SK-N-SH treated with all-trans-retinoic acid at 6 μM for 48 hours (cell line): ENCODE measurements at regions not wholly inside any gene's neighbourhood (a gene's known extent, or its start where the extent isn't known, plus 50 kb on each side); places are given as distances from the start of the nearest gene placed in this dataset.

Experiments
- ATAC-seq: fragments of 200-7000 bp; cut with Tn5 transposase; 3 replicates; pipeline ENCODE4 v1.9.1; 2020; ENCODE audit warnings: mild to moderate bottlenecking, moderate library complexity
- ARNTL ChIP-seq: fragments of 450-650 bp; formaldehyde crosslinking; IDR thresholded peaks from 2 replicates; pipeline ENCODE4 v1.5.0; 2020; ENCODE audit warnings: low read depth, mild to moderate bottlenecking, moderate library complexity, borderline replicate concordance
- CSDC2 ChIP-seq: fragments of 250-450 bp; sonication (Bioruptor Pico); IDR thresholded peaks from 2 replicates; pipeline ENCODE4 v1.5.0; 2020; ENCODE audit warnings: mild to moderate bottlenecking, moderate library complexity
- ESRRG ChIP-seq: fragments of 250-450 bp; sonication (Bioruptor Pico); IDR thresholded peaks from 2 replicates; pipeline ENCODE4 v1.6.1; 2021; ENCODE audit warnings: mild to moderate bottlenecking
- GLIS3 ChIP-seq: fragments of 250-450 bp; sonication (Bioruptor Pico); IDR thresholded peaks from 2 replicates; pipeline ENCODE4 v1.5.0; 2020; ENCODE audit warnings: mild to moderate bottlenecking, moderate library complexity
- OSR1 ChIP-seq: fragments of 250-450 bp; sonication (Bioruptor Pico); IDR thresholded peaks from 2 replicates; pipeline ENCODE4 v1.8.0; 2022; ENCODE audit warnings: moderate library complexity, mild to moderate bottlenecking, inconsistent platforms
- PPARA ChIP-seq: fragments of 250-450 bp; sonication (Bioruptor Pico); IDR thresholded peaks from 2 replicates; pipeline ENCODE4 v1.5.0; 2020; ENCODE audit warnings: mild to moderate bottlenecking, borderline replicate concordance
- SNAI2 ChIP-seq: fragments of 250-450 bp; sonication (Bioruptor Pico); IDR thresholded peaks from 2 replicates; pipeline ENCODE4 v1.5.0; 2020; ENCODE audit warnings: mild to moderate bottlenecking, moderate library complexity
- TCF4 ChIP-seq: fragments of 250-450 bp; sonication (Bioruptor Pico); IDR thresholded peaks from 2 replicates; pipeline ENCODE4 v1.8.0; 2021; ENCODE audit warnings: mild to moderate bottlenecking, moderate library complexity, borderline replicate concordance
- TOX ChIP-seq: fragments of 250-450 bp; sonication (Bioruptor Pico); IDR thresholded peaks from 2 replicates; pipeline ENCODE4 v1.8.0; 2021; ENCODE audit warnings: mild to moderate bottlenecking, moderate library complexity, borderline replicate concordance
- ZC3H10 ChIP-seq: fragments of 250-450 bp; sonication (Bioruptor Pico); IDR thresholded peaks from 2 replicates; pipeline ENCODE4 v1.5.1; 2021; ENCODE audit warnings: mild to moderate bottlenecking, moderate library complexity
- ZFP3 ChIP-seq: fragments of 250-450 bp; sonication (Bioruptor Pico); IDR thresholded peaks from 2 replicates; pipeline ENCODE4 v1.5.0; 2020; ENCODE audit warnings: mild to moderate bottlenecking, moderate library complexity
- ZFP30 ChIP-seq: fragments of 450-650 bp; formaldehyde crosslinking; IDR thresholded peaks from 2 replicates; pipeline ENCODE4 v1.5.0; 2022; ENCODE audit warnings: mild to moderate bottlenecking, moderate library complexity
- ZNF565 ChIP-seq: fragments of 450-650 bp; formaldehyde crosslinking; conservative IDR thresholded peaks from 2 replicates; pipeline ENCODE4 v1.5.0; 2020; ENCODE audit warnings: low read depth, mild to moderate bottlenecking, moderate library complexity
- ZNF70 ChIP-seq: fragments of 450-650 bp; formaldehyde crosslinking; IDR thresholded peaks from 2 replicates; pipeline ENCODE4 v1.5.0; 2020; ENCODE audit warnings: mild to moderate bottlenecking, moderate library complexity
- ZNF8 ChIP-seq: fragments of 450-650 bp; formaldehyde crosslinking; IDR thresholded peaks from 2 replicates; pipeline ENCODE4 v1.5.0; 2020; ENCODE audit warnings: mild to moderate bottlenecking, moderate library complexity
- TF ChIP-seq, protein P1 (sequence below): fragments of 250-450 bp; sonication (Bioruptor Pico); IDR thresholded peaks from 2 replicates; pipeline ENCODE4 v1.5.1; 2021; ENCODE audit warnings: mild to moderate bottlenecking, moderate library complexity
- TF ChIP-seq, protein P2 (sequence below): fragments of 250-450 bp; sonication (Bioruptor Pico); IDR thresholded peaks from 2 replicates; pipeline ENCODE4 v1.5.0; 2020; ENCODE audit warnings: mild to moderate bottlenecking, moderate library complexity
- TF ChIP-seq, protein P3 (sequence below): fragments of 250-450 bp; sonication (Bioruptor Pico); IDR thresholded peaks from 2 replicates; pipeline ENCODE4 v1.8.0; 2021; ENCODE audit warnings: low read depth, mild to moderate bottlenecking, moderate library complexity, borderline replicate concordance
- TF ChIP-seq, protein P4 (sequence below): fragments of 250-450 bp; sonication (Bioruptor Pico); IDR thresholded peaks from 2 replicates; pipeline ENCODE4 v1.8.0; 2020; ENCODE audit warnings: mild to moderate bottlenecking, moderate library complexity, borderline replicate concordance
- TF ChIP-seq, protein P5 (sequence below): fragments of 250-450 bp; sonication (Bioruptor Pico); IDR thresholded peaks from 2 replicates; pipeline ENCODE4 v1.5.1; 2020; ENCODE audit warnings: low read depth, mild to moderate bottlenecking, moderate library complexity

DNA sequence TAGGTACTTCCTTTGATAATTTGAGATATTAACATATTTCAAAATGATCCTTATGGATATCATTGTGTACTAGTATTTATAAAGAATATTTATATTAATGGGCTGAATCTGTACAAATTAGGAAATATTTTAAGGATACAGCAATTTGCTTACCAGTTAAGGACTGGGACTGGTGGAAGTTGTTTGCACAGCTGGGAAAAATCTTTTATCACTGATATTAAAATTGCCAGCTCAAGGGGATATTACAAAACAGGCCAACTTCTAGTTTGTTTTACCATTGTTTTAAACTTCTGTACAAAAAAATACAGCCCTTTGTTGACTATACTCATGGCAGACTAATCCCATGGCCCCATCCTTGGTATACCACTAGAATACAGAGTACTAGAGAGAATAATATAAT, 133.2 kb upstream of the DDHD1 start:
- no peak for TF ChIP-seq ZFP30 (CRISPR knock-in tag)
- no peak for TF ChIP-seq ZC3H10 (CRISPR knock-in tag)
- TF ChIP-seq, protein P1, sequence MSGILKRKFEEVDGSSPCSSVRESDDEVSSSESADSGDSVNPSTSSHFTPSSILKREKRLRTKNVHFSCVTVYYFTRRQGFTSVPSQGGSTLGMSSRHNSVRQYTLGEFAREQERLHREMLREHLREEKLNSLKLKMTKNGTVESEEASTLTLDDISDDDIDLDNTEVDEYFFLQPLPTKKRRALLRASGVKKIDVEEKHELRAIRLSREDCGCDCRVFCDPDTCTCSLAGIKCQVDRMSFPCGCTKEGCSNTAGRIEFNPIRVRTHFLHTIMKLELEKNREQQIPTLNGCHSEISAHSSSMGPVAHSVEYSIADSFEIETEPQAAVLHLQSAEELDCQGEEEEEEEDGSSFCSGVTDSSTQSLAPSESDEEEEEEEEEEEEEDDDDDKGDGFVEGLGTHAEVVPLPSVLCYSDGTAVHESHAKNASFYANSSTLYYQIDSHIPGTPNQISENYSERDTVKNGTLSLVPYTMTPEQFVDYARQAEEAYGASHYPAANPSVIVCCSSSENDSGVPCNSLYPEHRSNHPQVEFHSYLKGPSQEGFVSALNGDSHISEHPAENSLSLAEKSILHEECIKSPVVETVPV (CRISPR knock-in tag) = no peak
- TF ChIP-seq ZNF8 (CRISPR knock-in tag) = no peak
- no peak for TF ChIP-seq ZFP3 (CRISPR knock-in tag)
- TF ChIP-seq ARNTL (CRISPR knock-in tag) = no peak
- TF ChIP-seq ESRRG (CRISPR knock-in tag) = no peak
- no peak for TF ChIP-seq GLIS3 (CRISPR knock-in tag)
- no peak for TF ChIP-seq TOX (CRISPR knock-in tag)
- ATAC-seq = no peak

DNA sequence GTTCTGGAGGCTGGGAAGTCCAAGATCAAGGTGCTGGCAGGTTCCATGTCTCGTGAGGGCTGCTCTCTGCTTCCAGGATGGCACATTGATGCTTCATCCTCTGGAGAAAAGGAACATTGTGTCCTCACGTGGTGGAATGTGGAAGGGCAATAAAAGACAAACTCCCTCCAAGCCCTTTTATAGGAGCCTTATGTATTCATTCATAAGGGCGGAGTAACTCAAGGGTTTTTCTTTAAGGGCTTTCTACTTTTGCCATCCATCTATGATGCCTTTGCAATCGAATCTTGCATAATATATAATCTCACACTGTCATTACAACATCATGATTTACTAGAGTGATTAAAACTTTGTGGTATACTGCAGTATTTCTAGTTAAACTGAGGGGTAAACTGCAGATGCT, 132.7 kb upstream of the DDHD1 start:
- no peak for ATAC-seq
- TF ChIP-seq GLIS3 (CRISPR knock-in tag) (no peak), ZFP3 (CRISPR knock-in tag) (no peak), SNAI2 (CRISPR knock-in tag) (no peak), TOX (CRISPR knock-in tag) (no peak), TCF4 (no peak), CSDC2 (CRISPR knock-in tag) (no peak), PPARA (CRISPR knock-in tag) (no peak), ZNF70 (CRISPR knock-in tag) (no peak), OSR1 (CRISPR knock-in tag) (no peak), ZFP30 (CRISPR knock-in tag) (no peak), ARNTL (CRISPR knock-in tag) (no peak)
- TF ChIP-seq, protein P2, sequence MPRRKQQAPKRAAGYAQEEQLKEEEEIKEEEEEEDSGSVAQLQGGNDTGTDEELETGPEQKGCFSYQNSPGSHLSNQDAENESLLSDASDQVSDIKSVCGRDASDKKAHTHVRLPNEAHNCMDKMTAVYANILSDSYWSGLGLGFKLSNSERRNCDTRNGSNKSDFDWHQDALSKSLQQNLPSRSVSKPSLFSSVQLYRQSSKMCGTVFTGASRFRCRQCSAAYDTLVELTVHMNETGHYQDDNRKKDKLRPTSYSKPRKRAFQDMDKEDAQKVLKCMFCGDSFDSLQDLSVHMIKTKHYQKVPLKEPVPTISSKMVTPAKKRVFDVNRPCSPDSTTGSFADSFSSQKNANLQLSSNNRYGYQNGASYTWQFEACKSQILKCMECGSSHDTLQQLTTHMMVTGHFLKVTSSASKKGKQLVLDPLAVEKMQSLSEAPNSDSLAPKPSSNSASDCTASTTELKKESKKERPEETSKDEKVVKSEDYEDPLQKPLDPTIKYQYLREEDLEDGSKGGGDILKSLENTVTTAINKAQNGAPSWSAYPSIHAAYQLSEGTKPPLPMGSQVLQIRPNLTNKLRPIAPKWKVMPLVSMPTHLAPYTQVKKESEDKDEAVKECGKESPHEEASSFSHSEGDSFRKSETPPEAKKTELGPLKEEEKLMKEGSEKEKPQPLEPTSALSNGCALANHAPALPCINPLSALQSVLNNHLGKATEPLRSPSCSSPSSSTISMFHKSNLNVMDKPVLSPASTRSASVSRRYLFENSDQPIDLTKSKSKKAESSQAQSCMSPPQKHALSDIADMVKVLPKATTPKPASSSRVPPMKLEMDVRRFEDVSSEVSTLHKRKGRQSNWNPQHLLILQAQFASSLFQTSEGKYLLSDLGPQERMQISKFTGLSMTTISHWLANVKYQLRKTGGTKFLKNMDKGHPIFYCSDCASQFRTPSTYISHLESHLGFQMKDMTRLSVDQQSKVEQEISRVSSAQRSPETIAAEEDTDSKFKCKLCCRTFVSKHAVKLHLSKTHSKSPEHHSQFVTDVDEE (CRISPR knock-in tag) = no peak
- TF ChIP-seq, protein P3, sequence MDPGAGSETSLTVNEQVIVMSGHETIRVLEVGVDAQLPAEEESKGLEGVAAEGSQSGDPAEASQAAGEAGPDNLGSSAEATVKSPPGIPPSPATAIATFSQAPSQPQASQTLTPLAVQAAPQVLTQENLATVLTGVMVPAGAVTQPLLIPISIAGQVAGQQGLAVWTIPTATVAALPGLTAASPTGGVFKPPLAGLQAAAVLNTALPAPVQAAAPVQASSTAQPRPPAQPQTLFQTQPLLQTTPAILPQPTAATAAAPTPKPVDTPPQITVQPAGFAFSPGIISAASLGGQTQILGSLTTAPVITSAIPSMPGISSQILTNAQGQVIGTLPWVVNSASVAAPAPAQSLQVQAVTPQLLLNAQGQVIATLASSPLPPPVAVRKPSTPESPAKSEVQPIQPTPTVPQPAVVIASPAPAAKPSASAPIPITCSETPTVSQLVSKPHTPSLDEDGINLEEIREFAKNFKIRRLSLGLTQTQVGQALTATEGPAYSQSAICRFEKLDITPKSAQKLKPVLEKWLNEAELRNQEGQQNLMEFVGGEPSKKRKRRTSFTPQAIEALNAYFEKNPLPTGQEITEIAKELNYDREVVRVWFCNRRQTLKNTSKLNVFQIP (CRISPR knock-in tag) = no peak
- TF ChIP-seq, protein P4, sequence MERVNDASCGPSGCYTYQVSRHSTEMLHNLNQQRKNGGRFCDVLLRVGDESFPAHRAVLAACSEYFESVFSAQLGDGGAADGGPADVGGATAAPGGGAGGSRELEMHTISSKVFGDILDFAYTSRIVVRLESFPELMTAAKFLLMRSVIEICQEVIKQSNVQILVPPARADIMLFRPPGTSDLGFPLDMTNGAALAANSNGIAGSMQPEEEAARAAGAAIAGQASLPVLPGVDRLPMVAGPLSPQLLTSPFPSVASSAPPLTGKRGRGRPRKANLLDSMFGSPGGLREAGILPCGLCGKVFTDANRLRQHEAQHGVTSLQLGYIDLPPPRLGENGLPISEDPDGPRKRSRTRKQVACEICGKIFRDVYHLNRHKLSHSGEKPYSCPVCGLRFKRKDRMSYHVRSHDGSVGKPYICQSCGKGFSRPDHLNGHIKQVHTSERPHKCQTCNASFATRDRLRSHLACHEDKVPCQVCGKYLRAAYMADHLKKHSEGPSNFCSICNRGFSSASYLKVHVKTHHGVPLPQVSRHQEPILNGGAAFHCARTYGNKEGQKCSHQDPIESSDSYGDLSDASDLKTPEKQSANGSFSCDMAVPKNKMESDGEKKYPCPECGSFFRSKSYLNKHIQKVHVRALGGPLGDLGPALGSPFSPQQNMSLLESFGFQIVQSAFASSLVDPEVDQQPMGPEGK (CRISPR knock-in tag) = no peak
- TF ChIP-seq, protein P5, sequence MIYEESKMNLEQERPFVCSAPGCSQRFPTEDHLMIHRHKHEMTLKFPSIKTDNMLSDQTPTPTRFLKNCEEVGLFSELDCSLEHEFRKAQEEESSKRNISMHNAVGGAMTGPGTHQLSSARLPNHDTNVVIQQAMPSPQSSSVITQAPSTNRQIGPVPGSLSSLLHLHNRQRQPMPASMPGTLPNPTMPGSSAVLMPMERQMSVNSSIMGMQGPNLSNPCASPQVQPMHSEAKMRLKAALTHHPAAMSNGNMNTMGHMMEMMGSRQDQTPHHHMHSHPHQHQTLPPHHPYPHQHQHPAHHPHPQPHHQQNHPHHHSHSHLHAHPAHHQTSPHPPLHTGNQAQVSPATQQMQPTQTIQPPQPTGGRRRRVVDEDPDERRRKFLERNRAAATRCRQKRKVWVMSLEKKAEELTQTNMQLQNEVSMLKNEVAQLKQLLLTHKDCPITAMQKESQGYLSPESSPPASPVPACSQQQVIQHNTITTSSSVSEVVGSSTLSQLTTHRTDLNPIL (CRISPR knock-in tag) = no peak
- TF ChIP-seq, protein P1 (CRISPR knock-in tag) = no peak

DNA sequence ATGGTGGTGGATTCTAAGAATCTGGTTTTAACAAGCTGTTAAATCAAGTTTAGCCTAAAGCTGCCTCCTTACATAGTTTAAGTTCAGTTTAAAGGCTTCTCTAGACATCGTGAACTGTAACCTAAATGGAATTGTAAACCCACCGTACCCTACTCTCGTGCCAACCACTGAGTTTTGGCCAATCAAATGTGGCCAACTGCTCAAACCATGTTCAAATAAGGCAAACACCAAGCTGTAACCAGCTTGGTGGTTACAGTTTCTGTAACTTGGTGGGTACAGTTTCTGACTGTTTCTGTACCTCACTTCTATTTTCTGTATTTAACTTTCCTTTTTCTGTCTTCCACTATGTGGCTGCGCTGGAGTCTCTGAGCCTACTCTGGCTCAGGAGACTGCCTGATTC, 131.9 kb upstream of the DDHD1 start:
- ATAC-seq = no peak
- TF ChIP-seq CSDC2 (CRISPR knock-in tag) = no peak
- TF ChIP-seq PPARA (CRISPR knock-in tag) = no peak
- no peak for TF ChIP-seq SNAI2 (CRISPR knock-in tag)
- TF ChIP-seq ARNTL (CRISPR knock-in tag) = no peak
- TF ChIP-seq, protein P2 (CRISPR knock-in tag) = no peak
- TF ChIP-seq, protein P4 (CRISPR knock-in tag) = no peak
- no peak for TF ChIP-seq ZNF70 (CRISPR knock-in tag)
- TF ChIP-seq OSR1 (CRISPR knock-in tag) = no peak
- no peak for TF ChIP-seq ZNF565 (CRISPR knock-in tag)
- TF ChIP-seq, all 23 proteins: peak for 0
